BLaER1 (cell line): ENCODE measurements at regions not wholly inside any gene's neighbourhood (a gene's known extent, or its start where the extent isn't known, plus 50 kb on each side); places are given as distances from the start of the nearest gene placed in this dataset.

Source experiments
- H3K27ac ChIP-seq: shearing (Covaris generic); formaldehyde crosslinking; 2 replicates; pipeline ENCODE4 v1.8.1; 2022
- H3K27me3 ChIP-seq: shearing (Covaris generic); formaldehyde crosslinking; 2 replicates; pipeline ENCODE4 v1.8.1; 2022
- H3K36me3 ChIP-seq: shearing (Covaris generic); formaldehyde crosslinking; 2 replicates; pipeline ENCODE4 v1.8.1; 2022
- H3K4me1 ChIP-seq: shearing (Covaris generic); formaldehyde crosslinking; 2 replicates; pipeline ENCODE4 v1.8.1; 2022
- H3K4me2 ChIP-seq: shearing (Covaris generic); formaldehyde crosslinking; 2 replicates; pipeline ENCODE4 v1.8.1; 2022
- H3K4me3 ChIP-seq: shearing (Covaris generic); formaldehyde crosslinking; 2 replicates; pipeline ENCODE4 v1.8.1; 2022
- H3K9ac ChIP-seq: shearing (Covaris generic); formaldehyde crosslinking; 2 replicates; pipeline ENCODE4 v1.8.1; 2022
- H3K9me3 ChIP-seq: shearing (Covaris generic); formaldehyde crosslinking; 2 replicates; pipeline ENCODE4 v1.8.1; 2022
- H4K20me1 ChIP-seq: shearing (Covaris generic); formaldehyde crosslinking; 2 replicates; pipeline ENCODE4 v1.8.1; 2022
- Cebpa-rat ChIP-seq: shearing (Covaris generic); IDR thresholded peaks from 2 replicates; pipeline ENCODE4 v1.8.1; 2022

- Histone ChIP-seq H3K4me3 (no peak overlapping the region), H3K9me3 (no peaks in the 10 kb centered on the region), H3K36me3 (no peaks in the 10 kb centered on the region), H3K27ac (no peak overlapping the region), H3K9ac (no peak overlapping the region), H3K4me2 (no peak overlapping the region), H4K20me1 (no peaks in the 10 kb centered on the region), H3K4me1 (no peaks in the 10 kb centered on the region), H3K27me3 (no peaks in the 10 kb centered on the region)
- TF ChIP-seq Cebpa-rat: no peak
Measured at GRCh38 chrX:22629105-22629725, 356.5 kb downstream of the CBLL2 start.

- H3K36me3 ChIP-seq: no peaks in the 10 kb centered on the region
- no peak for TF ChIP-seq Cebpa-rat
Measured at GRCh38 chrX:22634083-22634482, 361.4 kb downstream of the CBLL2 start.

DNA sequence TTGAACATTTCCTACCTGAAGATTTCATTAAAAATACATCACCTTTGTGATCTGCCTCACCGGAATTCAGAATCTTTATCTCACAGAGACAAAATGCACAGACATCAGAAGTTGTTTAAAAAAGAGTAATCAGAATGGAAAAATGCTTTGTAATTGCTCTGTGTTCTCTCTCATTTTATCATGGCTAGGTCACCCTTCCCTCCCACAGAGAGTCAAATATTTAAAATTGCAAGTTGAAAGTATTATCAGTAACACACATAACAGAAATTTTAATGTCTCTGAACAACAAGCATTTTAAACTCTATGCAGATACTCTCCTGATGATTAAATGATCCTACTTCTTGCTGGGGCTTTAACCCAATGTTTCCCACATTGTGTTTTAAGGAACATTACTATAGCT lies 362.0 kb downstream of the CBLL2 start:
- H3K27ac ChIP-seq: no peak overlapping the region
- no peak for TF ChIP-seq Cebpa-rat
- H3K4me1 ChIP-seq: no peaks in the 10 kb centered on the region
- no peaks in the 10 kb centered on the region for H3K27me3 ChIP-seq
- H3K9ac ChIP-seq: no peak overlapping the region
- H3K36me3 ChIP-seq: no peaks in the 10 kb centered on the region
- H3K9me3 ChIP-seq: no peaks in the 10 kb centered on the region
- no peak overlapping the region for H3K4me3 ChIP-seq
- no peaks in the 10 kb centered on the region for H4K20me1 ChIP-seq
- no peak overlapping the region for H3K4me2 ChIP-seq

More at GRCh38 chrX:22634083-22634482, 361.4 kb downstream of the CBLL2 start:
- no peaks in the 10 kb centered on the region for H4K20me1 ChIP-seq
- no peaks in the 10 kb centered on the region for H3K4me1 ChIP-seq
- H3K9ac ChIP-seq: no peak overlapping the region
- no peaks in the 10 kb centered on the region for H3K9me3 ChIP-seq
- no peaks in the 10 kb centered on the region for H3K27me3 ChIP-seq
- no peak overlapping the region for H3K27ac ChIP-seq
- no peak overlapping the region for H3K4me3 ChIP-seq
- H3K4me2 ChIP-seq: no peak overlapping the region

GRCh38 chrX:22648281-22648680 lies 351.5 kb upstream of the DDX53 start:
- Histone ChIP-seq H4K20me1 (no peaks in the 10 kb centered on the region), H3K4me3 (no peak overlapping the region), H3K9me3 (peaks cover 19% of the 10 kb centered on the region), H3K27me3 (no peaks in the 10 kb centered on the region), H3K27ac (no peak overlapping the region), H3K36me3 (no peaks in the 10 kb centered on the region), H3K9ac (no peak overlapping the region), H3K4me1 (peaks cover 8% of the 10 kb centered on the region), H3K4me2 (no peak overlapping the region)
- TF ChIP-seq Cebpa-rat: no peak

- Histone ChIP-seq H3K4me2 (no peak overlapping the region), H4K20me1 (no peaks in the 10 kb centered on the region), H3K4me3 (no peak overlapping the region), H3K36me3 (no peaks in the 10 kb centered on the region), H3K27ac (no peak overlapping the region), H3K4me1 (peaks cover 8% of the 10 kb centered on the region), H3K9me3 (peaks cover 21% of the 10 kb centered on the region), H3K9ac (no peak overlapping the region), H3K27me3 (no peaks in the 10 kb centered on the region)
- TF ChIP-seq Cebpa-rat: no peak
Measured at GRCh38 chrX:22650691-22651090, 349.1 kb upstream of the DDX53 start.

DNA sequence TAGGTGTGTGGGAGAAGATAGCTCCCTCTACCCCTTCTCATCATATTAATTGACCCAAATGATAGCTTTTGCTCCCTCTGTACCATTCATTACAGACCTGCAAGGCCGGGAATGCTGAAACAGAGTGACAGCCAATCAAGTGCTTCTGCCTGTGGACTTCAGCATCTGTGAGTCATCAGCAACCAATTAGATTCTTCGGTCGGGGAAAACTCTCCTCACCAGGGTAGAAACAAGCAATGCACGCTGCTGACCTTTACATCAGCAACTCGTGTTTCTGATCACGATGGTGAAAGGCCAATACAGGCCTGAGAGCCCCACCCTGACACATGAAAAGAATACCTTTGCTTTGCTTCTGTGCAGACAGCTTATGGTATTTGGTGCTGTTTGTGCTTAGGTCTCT lies 347.2 kb upstream of the DDX53 start:
- TF ChIP-seq Cebpa-rat: no peak

DNA sequence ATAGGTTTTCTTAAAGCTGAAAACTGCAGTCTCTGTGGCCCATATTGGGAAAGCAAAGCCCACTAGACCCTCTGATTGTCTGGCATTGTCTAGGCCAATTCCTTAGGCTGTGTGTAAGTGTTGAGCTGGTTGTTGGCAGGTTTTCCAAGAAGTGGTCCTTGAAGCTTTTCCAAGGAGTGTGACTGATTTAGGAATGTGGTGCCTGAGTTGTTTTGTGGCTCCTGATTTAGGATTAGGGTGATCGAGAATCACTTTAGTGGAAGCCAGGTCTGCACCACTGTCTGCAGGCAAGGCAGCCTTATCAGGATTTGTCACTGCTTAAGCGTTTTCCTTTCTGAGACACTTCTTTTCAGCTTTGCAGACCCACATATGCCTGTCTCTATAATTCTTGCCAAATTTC lies 339.0 kb upstream of the DDX53 start:
- H3K9ac ChIP-seq: no peak overlapping the region
- no peak overlapping the region for H3K4me2 ChIP-seq
- H3K36me3 ChIP-seq: no peaks in the 10 kb centered on the region
- H3K9me3 ChIP-seq: peaks cover 11% of the 10 kb centered on the region
- H4K20me1 ChIP-seq: no peaks in the 10 kb centered on the region
- TF ChIP-seq Cebpa-rat: no peak
- H3K4me3 ChIP-seq: no peak overlapping the region
- no peak overlapping the region for H3K27ac ChIP-seq
- H3K27me3 ChIP-seq: no peaks in the 10 kb centered on the region
- 0 out of 2 replicates have a peak, but pooled peaks cover 4% of the 10 kb centered on the region for H3K4me1 ChIP-seq

More for the DNA sequence above, 347.2 kb upstream of the DDX53 start:
- Histone ChIP-seq H3K27me3 (no peaks in the 10 kb centered on the region), H3K4me3 (no peak overlapping the region), H3K9ac (no peak overlapping the region), H3K36me3 (no peaks in the 10 kb centered on the region), H3K9me3 (peaks cover 14% of the 10 kb centered on the region), H3K27ac (no peak overlapping the region), H4K20me1 (no peaks in the 10 kb centered on the region), H3K4me2 (no peak overlapping the region), H3K4me1 (peaks cover 12% of the 10 kb centered on the region)

GRCh38 chrX:22662776-22663175 lies 337.0 kb upstream of the DDX53 start:
- no peaks in the 10 kb centered on the region for H3K4me1 ChIP-seq
- H4K20me1 ChIP-seq: no peaks in the 10 kb centered on the region
- H3K9me3 ChIP-seq: peaks cover 6% of the 10 kb centered on the region
- H3K4me2 ChIP-seq: no peak overlapping the region
- H3K27ac ChIP-seq: no peak overlapping the region
- TF ChIP-seq Cebpa-rat: no peak
- H3K27me3 ChIP-seq: no peaks in the 10 kb centered on the region
- H3K36me3 ChIP-seq: no peaks in the 10 kb centered on the region
- no peak overlapping the region for H3K9ac ChIP-seq
- no peak overlapping the region for H3K4me3 ChIP-seq

DNA sequence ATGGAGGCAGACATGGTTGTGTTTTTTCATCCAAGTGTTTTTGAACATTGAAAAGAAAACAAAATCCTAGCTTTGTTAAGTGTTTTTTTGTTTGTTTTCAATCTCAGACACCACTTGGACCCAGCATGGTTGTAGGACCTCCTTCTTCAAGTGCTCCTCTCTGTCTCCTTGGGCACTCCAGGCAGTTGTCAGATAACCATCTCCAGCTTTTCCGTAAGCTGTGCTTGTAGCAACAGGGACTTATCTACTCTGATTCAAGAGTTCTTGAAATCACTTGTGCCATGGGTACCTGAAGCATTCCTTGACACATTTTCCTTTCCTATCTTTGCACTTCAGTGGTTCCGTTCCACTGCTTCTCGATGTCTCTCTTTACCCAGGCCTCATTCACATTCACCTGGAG lies 334.9 kb upstream of the DDX53 start:
- Histone ChIP-seq H3K4me3 (no peak overlapping the region), H3K9ac (no peak overlapping the region), H3K4me1 (no peaks in the 10 kb centered on the region), H3K36me3 (no peaks in the 10 kb centered on the region), H4K20me1 (no peaks in the 10 kb centered on the region), H3K27me3 (no peaks in the 10 kb centered on the region), H3K4me2 (no peak overlapping the region), H3K9me3 (peaks cover 13% of the 10 kb centered on the region), H3K27ac (no peak overlapping the region)
- no peak for TF ChIP-seq Cebpa-rat

- Histone ChIP-seq H3K4me3 (no peak overlapping the region), H3K9ac (no peak overlapping the region), H3K27me3 (no peaks in the 10 kb centered on the region), H3K4me2 (no peak overlapping the region), H3K4me1 (no peaks in the 10 kb centered on the region), H4K20me1 (no peaks in the 10 kb centered on the region), H3K27ac (no peak overlapping the region), H3K9me3 (peaks cover 22% of the 10 kb centered on the region), H3K36me3 (no peaks in the 10 kb centered on the region)
- TF ChIP-seq Cebpa-rat: no peak
Measured at GRCh38 chrX:22665818-22666217, 333.9 kb upstream of the DDX53 start.

GRCh38 chrX:22666441-22666840 lies 333.3 kb upstream of the DDX53 start:
- no peaks in the 10 kb centered on the region for H3K4me1 ChIP-seq
- no peak overlapping the region for H3K4me3 ChIP-seq
- no peak overlapping the region for H3K27ac ChIP-seq
- no peaks in the 10 kb centered on the region for H3K36me3 ChIP-seq
- no peaks in the 10 kb centered on the region for H3K27me3 ChIP-seq
- no peak overlapping the region for H3K9ac ChIP-seq
- H4K20me1 ChIP-seq: no peaks in the 10 kb centered on the region
- TF ChIP-seq Cebpa-rat: no peak
- no peak overlapping the region for H3K4me2 ChIP-seq
- H3K9me3 ChIP-seq: peaks cover 29% of the 10 kb centered on the region
